ENCODE measurements at regions not wholly inside any gene's neighbourhood (a gene's known extent, or its start where the extent isn't known, plus 50 kb on each side); places are given as distances from the start of the nearest gene placed in this dataset.

DNA sequence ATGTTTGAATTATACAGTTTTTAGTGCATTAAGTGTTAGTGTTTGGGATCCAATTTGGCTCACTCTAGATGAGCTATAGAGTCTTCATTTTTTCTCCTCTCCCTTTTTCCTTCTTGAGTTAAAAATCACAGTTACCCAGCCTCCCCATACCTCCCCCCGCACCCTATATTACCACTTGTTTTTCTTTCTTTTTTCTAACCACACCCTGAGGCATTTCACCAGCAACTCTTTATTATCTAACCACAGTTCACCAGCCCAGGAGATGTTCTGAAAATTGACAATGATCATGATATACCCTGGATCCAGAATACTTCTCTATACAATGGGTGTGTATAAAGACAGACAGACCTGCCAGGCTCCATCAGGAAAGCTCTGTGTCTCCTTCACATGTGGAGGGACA, 86.5 kb upstream of the UBL3 start:
- Histone ChIP-seq H3K27ac (ENCODE audit: low read length) (no peak overlapping the region), H3K4me3 (ENCODE audit: low read length) (no peak overlapping the region), H3K36me3 (ENCODE audit: control insufficient read depth, insufficient read depth, low read length) (no peaks in the 10 kb centered on the region), H3K27me3 (ENCODE audit: control insufficient read depth, insufficient read depth, low read length) (peaks cover 6% of the 10 kb centered on the region), H3K9me3 (replicated peaks; ENCODE audit: control insufficient read depth, low read depth, low read length) (no peaks in the 10 kb centered on the region), H3K4me1 (ENCODE audit: control insufficient read depth, insufficient read depth, low read length) (peaks cover 10% of the 10 kb centered on the region)
- DNase-seq: no peak
- no CpG with 5 or more reads among the region's 1 CpG for WGBS (ENCODE audit: insufficient coverage)

DNA sequence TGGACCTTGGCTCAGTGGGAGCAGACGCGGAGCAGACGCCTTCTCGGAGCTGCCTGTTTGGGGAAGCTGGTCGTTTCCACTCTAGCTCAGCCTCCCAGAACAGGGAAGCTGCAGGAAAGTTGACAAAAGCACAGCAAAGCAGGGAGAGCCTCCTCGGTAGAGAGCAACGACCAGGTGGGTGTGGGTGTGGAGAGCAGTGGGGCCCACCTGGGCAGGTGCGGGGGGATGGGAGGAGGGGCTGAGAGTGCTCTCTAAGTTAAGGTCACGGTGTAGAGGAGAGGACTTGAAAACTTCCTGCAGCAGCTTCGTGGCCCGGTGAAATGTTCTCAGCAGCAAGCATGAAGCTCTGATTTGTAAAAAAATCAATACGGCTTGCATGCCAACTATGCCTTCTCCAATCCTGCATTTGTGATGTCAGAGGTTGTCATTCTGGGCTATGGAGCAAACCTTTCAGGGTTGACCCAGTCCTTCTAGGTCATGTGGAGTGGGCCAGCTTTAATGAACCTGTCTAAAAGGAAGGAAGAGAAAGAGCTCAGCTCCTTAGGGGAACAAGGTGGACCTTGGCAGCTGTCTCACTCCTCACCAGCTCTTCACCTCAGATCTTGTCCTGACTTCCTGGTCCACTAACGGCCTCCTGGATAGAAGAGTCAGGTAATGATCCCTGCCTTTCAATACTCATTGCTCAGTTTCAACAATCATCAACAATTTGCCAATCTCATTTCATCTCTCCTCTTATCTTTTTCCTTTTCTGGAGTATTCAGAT, 85.8 kb upstream of the UBL3 start:
- Histone ChIP-seq H3K36me3 (ENCODE audit: control insufficient read depth, insufficient read depth, low read length) (no peaks in the 10 kb centered on the region), H3K27me3 (ENCODE audit: control insufficient read depth, insufficient read depth, low read length) (peaks cover 6% of the 10 kb centered on the region), H3K4me1 (ENCODE audit: control insufficient read depth, insufficient read depth, low read length) (peaks cover 10% of the 10 kb centered on the region), H3K27ac (ENCODE audit: low read length) (no peak overlapping the region), H3K4me3 (ENCODE audit: low read length) (no peak overlapping the region), H3K9me3 (replicated peaks; ENCODE audit: control insufficient read depth, low read depth, low read length) (no peaks in the 10 kb centered on the region)
- DNase-seq: peak; percentile 9
- WGBS (ENCODE audit: insufficient coverage): 22% methylated on average over 13 of the region's 13 CpGs

DNA sequence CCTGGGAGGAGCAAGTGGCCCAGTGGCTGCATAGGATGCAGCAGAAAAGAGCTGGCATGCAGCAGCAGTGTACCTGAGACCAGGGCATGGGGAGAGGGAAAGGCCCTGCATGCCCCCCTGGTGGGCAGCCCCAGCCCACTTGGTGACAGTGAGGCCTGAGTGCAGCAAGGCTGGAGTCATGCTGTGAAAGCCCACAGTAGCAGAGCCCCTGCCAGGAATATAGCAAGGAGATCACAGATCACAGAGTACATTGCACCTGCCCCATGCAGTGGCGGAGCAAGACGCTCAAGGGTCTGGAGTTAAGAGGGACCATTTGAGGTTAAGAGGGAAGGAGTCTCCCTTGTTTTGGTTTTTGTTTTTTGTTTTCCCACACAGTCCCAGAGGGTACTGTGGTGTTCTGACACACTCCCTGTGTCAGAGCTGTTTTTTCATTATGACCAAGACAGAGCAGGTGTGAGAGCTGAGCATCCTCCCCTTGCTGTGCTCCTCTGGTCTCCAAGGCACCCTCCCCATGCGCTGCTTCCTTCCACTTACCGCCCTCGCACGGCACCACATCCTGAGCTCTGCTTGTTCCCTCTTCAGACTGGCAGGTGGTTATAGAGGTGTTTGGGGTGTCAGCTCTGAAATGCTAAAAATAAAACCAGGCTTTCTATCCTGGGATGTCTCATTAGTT, 85.0 kb upstream of the UBL3 start:
- DNase-seq: no peak
- 68% methylated on average over 2 of the region's 6 CpGs for WGBS (ENCODE audit: insufficient coverage)
- Histone ChIP-seq H3K27ac (ENCODE audit: low read length) (no peak overlapping the region), H3K4me3 (ENCODE audit: low read length) (no peak overlapping the region), H3K4me1 (ENCODE audit: control insufficient read depth, insufficient read depth, low read length) (peaks cover 10% of the 10 kb centered on the region), H3K36me3 (ENCODE audit: control insufficient read depth, insufficient read depth, low read length) (no peaks in the 10 kb centered on the region), H3K27me3 (ENCODE audit: control insufficient read depth, insufficient read depth, low read length) (peaks cover 6% of the 10 kb centered on the region), H3K9me3 (replicated peaks; ENCODE audit: control insufficient read depth, low read depth, low read length) (no peaks in the 10 kb centered on the region)

DNA sequence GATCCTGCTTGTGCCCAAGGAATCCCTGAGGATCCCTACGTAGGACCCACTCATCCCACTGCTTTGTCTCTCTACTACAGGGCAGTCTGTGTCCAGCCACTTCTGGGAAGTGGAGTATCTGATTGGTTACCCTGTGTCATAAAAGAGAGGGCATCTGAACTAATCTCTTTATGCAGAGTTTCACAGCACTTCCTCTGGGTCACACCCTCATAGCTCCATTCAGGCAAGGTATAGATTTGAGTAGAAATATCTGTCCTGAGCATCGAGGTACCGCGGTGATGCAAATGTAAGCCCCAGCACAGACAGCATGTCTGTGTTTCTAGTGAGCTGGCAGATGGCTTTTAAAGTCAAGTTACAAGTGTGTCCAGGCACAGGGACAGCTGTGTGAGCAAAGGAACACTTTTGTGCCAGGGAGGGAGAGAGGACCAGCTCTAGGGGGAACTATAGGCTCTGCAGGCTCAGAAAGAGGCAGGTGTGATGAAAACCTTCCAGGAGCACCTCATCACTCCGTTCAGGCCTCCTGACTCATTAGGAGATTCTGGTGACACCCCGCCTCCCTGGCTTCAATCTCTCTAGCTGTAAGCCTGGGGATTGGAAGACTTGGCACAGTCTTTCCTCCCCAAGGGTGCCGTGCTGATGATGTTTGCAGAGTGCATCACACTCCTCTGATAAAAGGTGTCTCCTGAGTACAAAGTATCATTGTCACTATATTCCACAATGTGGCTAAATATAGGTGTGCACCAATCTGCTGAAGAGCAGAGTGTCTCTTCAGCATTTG, 84.3 kb upstream of the UBL3 start:
- no peaks in the 10 kb centered on the region for H3K9me3 ChIP-seq (replicated peaks; ENCODE audit: control insufficient read depth, low read depth, low read length)

DNA sequence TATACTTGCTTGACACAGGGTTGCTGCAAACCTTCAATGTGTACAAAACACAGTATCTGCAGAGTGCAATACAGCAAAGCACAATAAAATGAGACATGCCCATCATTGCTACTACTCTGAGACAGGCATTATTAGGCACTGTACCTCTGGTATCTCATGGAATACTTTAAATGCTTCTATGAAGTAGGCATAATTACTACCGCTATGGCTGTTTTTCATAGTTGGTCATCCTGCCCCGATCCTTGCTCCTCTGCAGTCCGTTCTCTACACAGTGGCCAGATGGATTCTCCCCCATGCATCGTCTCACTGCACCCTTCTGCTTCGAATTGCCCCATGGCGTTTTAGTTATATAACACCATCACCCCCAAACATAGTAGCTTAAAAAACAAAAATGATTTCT, 83.0 kb upstream of the UBL3 start:
- Histone ChIP-seq H3K27me3 (ENCODE audit: control insufficient read depth, insufficient read depth, low read length) (peaks cover 6% of the 10 kb centered on the region), H3K4me3 (ENCODE audit: low read length) (no peak overlapping the region), H3K4me1 (ENCODE audit: control insufficient read depth, insufficient read depth, low read length) (peaks cover 10% of the 10 kb centered on the region), H3K9me3 (replicated peaks; ENCODE audit: control insufficient read depth, low read depth, low read length) (no peaks in the 10 kb centered on the region), H3K36me3 (ENCODE audit: control insufficient read depth, insufficient read depth, low read length) (no peaks in the 10 kb centered on the region), H3K27ac (ENCODE audit: low read length) (no peak overlapping the region)
- DNase-seq: no peak
- no CpG with 5 or more reads among the region's 6 CpGs for WGBS (ENCODE audit: insufficient coverage)

More for the DNA sequence above, 84.3 kb upstream of the UBL3 start:
- Histone ChIP-seq H3K36me3 (ENCODE audit: control insufficient read depth, insufficient read depth, low read length) (no peaks in the 10 kb centered on the region), H3K4me3 (ENCODE audit: low read length) (no peak overlapping the region), H3K27ac (ENCODE audit: low read length) (no peak overlapping the region), H3K4me1 (ENCODE audit: control insufficient read depth, insufficient read depth, low read length) (peaks cover 10% of the 10 kb centered on the region), H3K27me3 (ENCODE audit: control insufficient read depth, insufficient read depth, low read length) (peaks cover 6% of the 10 kb centered on the region)
- 69% methylated on average over 3 of the region's 7 CpGs for WGBS (ENCODE audit: insufficient coverage)
- DNase-seq: no peak

DNA sequence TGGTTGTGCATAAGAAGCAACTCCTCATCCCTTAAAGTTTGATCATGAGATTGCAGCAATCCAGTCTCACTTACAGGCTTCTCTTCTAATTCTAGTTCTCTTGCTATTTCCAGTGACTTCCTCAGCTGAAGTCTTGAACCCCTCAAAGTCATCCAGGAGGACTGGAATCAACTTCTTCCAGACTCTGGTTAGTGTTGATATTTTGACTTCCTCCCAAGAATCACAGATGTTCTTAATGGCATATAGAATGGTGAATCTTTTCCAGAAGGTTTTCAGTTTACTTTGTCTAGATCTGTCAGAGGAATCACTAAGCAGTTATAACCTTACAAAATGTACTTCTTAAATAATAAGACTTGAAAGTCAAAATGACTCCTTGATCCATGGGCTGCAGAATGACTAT, 81.3 kb upstream of the UBL3 start:
- peak; percentile 57 for DNase-seq
- H3K9me3 ChIP-seq (replicated peaks; ENCODE audit: control insufficient read depth, low read depth, low read length): no peaks in the 10 kb centered on the region

DNA sequence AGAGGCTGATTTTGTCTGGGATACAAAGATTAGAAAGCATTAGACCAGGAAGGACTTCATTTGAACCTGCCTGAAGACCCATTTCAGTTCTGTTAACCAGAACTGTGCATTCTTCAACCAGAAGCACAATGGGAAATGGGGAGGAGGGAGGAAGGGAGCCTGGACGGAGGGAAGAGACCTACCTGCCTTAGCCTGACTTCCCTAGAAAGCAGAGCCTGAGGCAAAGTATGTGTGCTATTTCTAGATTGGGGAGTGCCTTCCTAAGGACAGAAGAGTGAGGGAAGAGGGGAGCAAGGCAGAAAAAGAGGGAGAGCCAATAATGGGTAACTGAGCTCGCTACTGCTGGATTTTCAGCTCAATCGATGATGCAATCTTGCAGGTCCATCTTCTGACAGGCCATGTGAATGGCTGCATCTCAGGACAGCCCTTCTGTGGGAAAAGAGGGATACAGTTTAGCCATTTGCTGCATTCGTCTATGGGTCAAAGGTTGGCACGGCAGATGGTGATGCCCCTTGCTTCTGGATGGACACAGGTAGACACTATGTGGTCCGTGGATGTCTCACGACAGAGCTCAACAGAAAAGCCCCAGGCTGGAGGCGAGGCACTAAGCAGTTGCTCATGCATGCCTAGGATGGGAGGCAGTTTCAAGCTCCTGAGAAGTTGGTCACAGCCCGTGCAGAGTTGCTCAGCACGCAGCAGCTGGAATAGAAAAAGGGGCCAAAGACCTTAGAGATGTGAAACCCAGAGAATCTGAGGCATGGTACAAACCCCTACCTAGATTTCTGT, 78.8 kb upstream of the UBL3 start:
- DNase-seq: no peak
- WGBS (ENCODE audit: insufficient coverage): 77% methylated on average over 10 of the region's 10 CpGs
- Histone ChIP-seq H3K27me3 (ENCODE audit: control insufficient read depth, insufficient read depth, low read length) (no peaks in the 10 kb centered on the region), H3K4me1 (ENCODE audit: control insufficient read depth, insufficient read depth, low read length) (peaks cover 18% of the 10 kb centered on the region), H3K36me3 (ENCODE audit: control insufficient read depth, insufficient read depth, low read length) (no peaks in the 10 kb centered on the region), H3K4me3 (ENCODE audit: low read length) (no peak overlapping the region), H3K27ac (ENCODE audit: low read length) (no peak overlapping the region), H3K9me3 (replicated peaks; ENCODE audit: control insufficient read depth, low read depth, low read length) (no peaks in the 10 kb centered on the region)

More for the DNA sequence above, 81.3 kb upstream of the UBL3 start:
- Histone ChIP-seq H3K27me3 (ENCODE audit: control insufficient read depth, insufficient read depth, low read length) (peaks cover 4% of the 10 kb centered on the region), H3K4me3 (ENCODE audit: low read length) (no peak overlapping the region), H3K36me3 (ENCODE audit: control insufficient read depth, insufficient read depth, low read length) (no peaks in the 10 kb centered on the region), H3K4me1 (ENCODE audit: control insufficient read depth, insufficient read depth, low read length) (peaks cover 10% of the 10 kb centered on the region), H3K27ac (ENCODE audit: low read length) (no peak overlapping the region)

DNA sequence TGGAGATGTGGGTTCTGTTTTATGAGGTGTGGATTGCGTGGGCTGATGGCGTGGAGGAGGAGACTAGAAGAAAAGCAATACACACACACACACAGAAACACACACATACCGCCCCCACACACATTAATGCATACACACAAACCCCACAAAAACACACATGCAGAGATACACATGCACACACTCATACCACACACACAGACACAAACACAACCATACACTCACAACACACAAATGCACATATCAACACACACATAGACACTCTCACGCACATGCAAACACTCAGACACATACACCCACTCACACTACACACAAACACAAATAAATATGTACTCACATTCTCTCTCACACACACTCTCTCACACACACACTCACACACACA, 75.7 kb upstream of the UBL3 start:
- Histone ChIP-seq H3K9me3 (replicated peaks; ENCODE audit: control insufficient read depth, low read depth, low read length) (no peaks in the 10 kb centered on the region), H3K27ac (ENCODE audit: low read length) (no peak overlapping the region), H3K36me3 (ENCODE audit: control insufficient read depth, insufficient read depth, low read length) (no peaks in the 10 kb centered on the region), H3K4me1 (ENCODE audit: control insufficient read depth, insufficient read depth, low read length) (peaks cover 31% of the 10 kb centered on the region), H3K4me3 (ENCODE audit: low read length) (no peak overlapping the region), H3K27me3 (ENCODE audit: control insufficient read depth, insufficient read depth, low read length) (no peaks in the 10 kb centered on the region)
- WGBS (ENCODE audit: insufficient coverage): 100% methylated on average over 1 of the region's 4 CpGs
- no peak for DNase-seq

DNA sequence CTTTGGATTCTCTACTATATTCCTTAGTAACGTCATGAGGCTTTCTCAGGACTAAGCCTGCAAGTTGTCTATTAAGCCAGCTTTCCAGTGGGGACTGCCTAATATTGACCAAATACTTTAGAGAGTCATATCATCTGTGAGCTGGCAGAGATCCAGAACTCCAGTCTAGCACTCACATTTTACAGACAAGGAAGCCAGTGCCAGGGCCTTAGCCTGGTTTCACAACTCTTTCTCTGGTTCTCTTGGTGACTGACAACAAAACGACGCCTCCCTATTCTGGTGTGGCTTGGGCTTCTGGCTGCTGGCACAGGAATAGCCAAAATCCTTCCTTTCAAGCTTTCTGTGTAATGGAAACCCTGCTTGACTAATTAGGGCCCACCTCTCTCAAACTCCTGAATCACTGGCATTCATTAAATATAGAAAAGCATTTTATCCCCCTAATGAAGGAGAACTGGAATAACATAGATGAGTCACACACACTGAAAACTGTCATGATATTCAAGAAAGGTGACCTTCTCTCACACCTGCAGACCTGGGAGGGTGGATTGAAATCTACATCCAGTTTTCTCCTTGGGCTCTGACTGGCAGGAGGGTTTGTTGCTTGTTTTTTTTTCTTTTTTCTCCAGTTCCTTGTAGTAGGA, 75.2 kb upstream of the UBL3 start:
- Histone ChIP-seq H3K36me3 (ENCODE audit: control insufficient read depth, insufficient read depth, low read length) (no peaks in the 10 kb centered on the region), H3K4me1 (ENCODE audit: control insufficient read depth, insufficient read depth, low read length) (peaks cover 35% of the 10 kb centered on the region), H3K4me3 (ENCODE audit: low read length) (no peak overlapping the region), H3K27me3 (ENCODE audit: control insufficient read depth, insufficient read depth, low read length) (no peaks in the 10 kb centered on the region), H3K9me3 (replicated peaks; ENCODE audit: control insufficient read depth, low read depth, low read length) (no peaks in the 10 kb centered on the region), H3K27ac (ENCODE audit: low read length) (no peak overlapping the region)
- DNase-seq: peak; percentile 73
- 73% methylated on average over 2 of the region's 3 CpGs for WGBS (ENCODE audit: insufficient coverage)
